Calu3 (cell line): ENCODE measurements at regions not wholly inside any gene's neighbourhood (a gene's known extent, or its start where the extent isn't known, plus 50 kb on each side); places are given as distances from the start of the nearest gene placed in this dataset.

ENCODE experiments used
- BruUV-seq: library from RNA; stranded (reverse); fragments of 400-500 nt; replicated peaks from 2 replicates; lab custom pipeline; 2021; lab: Mats Ljungman, UMichigan
- CTCF ChIA-PET: fragments of 300-600 bp; sonication (Branson Sonifier 250); formaldehyde crosslinking; loops from one replicate; lab custom pipeline; 2022; ENCODE audit warnings: antibody characterized with exemption; lab: Charles Lee
- DNase-seq: peaks from one replicate; pipeline ENCODE4 v3.0.0; 2022
- H3K27ac Mint-ChIP-seq: one replicate; pipeline ENCODE4 v1.8.0; 2022; ENCODE audit warnings: mixed read lengths; ENCODE audit not compliant: unreplicated experiment
- H3K27me3 Mint-ChIP-seq: one replicate; pipeline ENCODE4 v1.8.0; 2022; ENCODE audit warnings: mixed read lengths; ENCODE audit not compliant: unreplicated experiment
- H3K36me3 Mint-ChIP-seq: one replicate; pipeline ENCODE4 v1.8.0; 2022; ENCODE audit warnings: mild to moderate bottlenecking, moderate library complexity, mixed read lengths; ENCODE audit not compliant: insufficient read depth, unreplicated experiment
- H3K4me1 Mint-ChIP-seq: one replicate; pipeline ENCODE4 v1.8.0; 2022; ENCODE audit warnings: mild to moderate bottlenecking, low read depth, mixed read lengths; ENCODE audit not compliant: unreplicated experiment
- H3K4me3 Mint-ChIP-seq: one replicate; pipeline ENCODE4 v1.8.0; 2022; ENCODE audit warnings: mild to moderate bottlenecking, low read depth, moderate library complexity, mixed read lengths; ENCODE audit not compliant: unreplicated experiment
- H3K9me3 Mint-ChIP-seq: one replicate; pipeline ENCODE4 v1.8.0; 2022; ENCODE audit warnings: low read depth, mixed read lengths; ENCODE audit not compliant: unreplicated experiment
- intact Hi-C: fragments of 100-400 bp; cut with micrococcal nuclease; formaldehyde crosslinking; loops from one replicate; pipeline ENCODE4 v1.10.0; 2022; ENCODE audit not compliant: unreplicated experiment
- TF ChIP-seq, protein P1 (sequence below): fragments of 200-600 bp; IDR thresholded peaks from one replicate; pipeline ENCODE4 v1.8.0; 2022; ENCODE audit warnings: antibody characterized with exemption; ENCODE audit not compliant: unreplicated experiment

DNA sequence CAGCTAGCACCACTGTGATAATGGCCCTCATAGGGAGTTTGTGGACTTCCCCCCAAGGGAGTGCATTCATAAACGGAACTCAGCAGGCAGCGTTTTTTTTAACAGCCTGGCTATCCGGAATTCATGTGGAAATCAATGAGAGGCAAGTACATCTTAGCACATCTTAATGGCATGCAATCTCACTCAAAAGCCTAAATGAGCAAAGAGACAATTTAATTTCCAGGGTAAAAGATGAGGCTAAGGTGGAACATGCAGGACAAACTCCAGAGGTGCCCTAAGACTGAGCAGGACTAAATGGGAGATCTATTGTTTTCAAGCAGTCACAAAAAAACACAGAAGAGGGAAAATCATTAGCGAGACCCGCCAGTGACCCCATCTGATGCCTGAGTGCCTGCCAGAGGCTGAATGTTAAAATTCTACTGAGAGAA, 243.5 kb upstream of the KCNIP4 start:
- Mint-ChIP-seq H3K4me1 (peaks cover 15% of the 10 kb centered on the region), H3K27me3 (no peaks in the 10 kb centered on the region), H3K4me3 (no peak overlapping the region), H3K27ac (no peak overlapping the region), H3K36me3 (no peaks in the 10 kb centered on the region), H3K9me3 (no peaks in the 10 kb centered on the region)
- TF ChIP-seq, protein P1, sequence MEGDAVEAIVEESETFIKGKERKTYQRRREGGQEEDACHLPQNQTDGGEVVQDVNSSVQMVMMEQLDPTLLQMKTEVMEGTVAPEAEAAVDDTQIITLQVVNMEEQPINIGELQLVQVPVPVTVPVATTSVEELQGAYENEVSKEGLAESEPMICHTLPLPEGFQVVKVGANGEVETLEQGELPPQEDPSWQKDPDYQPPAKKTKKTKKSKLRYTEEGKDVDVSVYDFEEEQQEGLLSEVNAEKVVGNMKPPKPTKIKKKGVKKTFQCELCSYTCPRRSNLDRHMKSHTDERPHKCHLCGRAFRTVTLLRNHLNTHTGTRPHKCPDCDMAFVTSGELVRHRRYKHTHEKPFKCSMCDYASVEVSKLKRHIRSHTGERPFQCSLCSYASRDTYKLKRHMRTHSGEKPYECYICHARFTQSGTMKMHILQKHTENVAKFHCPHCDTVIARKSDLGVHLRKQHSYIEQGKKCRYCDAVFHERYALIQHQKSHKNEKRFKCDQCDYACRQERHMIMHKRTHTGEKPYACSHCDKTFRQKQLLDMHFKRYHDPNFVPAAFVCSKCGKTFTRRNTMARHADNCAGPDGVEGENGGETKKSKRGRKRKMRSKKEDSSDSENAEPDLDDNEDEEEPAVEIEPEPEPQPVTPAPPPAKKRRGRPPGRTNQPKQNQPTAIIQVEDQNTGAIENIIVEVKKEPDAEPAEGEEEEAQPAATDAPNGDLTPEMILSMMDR: no peak
- no peak for DNase-seq
- intact Hi-C loops: no loop called here
- CTCF ChIA-PET: no interaction called here
- BruUV-seq: no TSS peak

DNA sequence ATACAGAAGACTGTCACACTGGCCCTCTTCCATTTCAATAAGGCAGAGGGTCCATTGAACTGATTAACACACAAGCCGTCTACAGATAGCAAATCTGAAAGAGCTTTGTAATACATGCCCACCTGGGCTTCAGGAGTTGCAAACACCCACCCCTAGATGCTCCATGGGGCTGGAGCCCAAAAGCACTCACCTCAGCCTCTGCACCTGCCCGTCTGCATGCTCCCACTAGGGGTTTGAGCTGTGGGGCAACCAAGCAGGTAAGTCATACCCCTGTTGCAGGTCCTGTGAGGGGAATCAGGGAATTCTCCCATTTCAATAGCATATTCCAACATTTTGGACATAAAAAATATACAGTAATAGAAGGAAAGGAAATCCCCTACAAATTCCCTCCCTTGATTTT, 243.0 kb upstream of the KCNIP4 start:
- no TSS peak for BruUV-seq
- peaks cover 15% of the 10 kb centered on the region for H3K4me1 Mint-ChIP-seq
- TF ChIP-seq, protein P1: no peak
- intact Hi-C loops: no loop called here
- DNase-seq: no peak
- H3K9me3 Mint-ChIP-seq: no peaks in the 10 kb centered on the region
- CTCF ChIA-PET: no interaction called here
- no peaks in the 10 kb centered on the region for H3K36me3 Mint-ChIP-seq
- no peaks in the 10 kb centered on the region for H3K27me3 Mint-ChIP-seq
- no peak overlapping the region for H3K4me3 Mint-ChIP-seq
- H3K27ac Mint-ChIP-seq: no peak overlapping the region

DNA sequence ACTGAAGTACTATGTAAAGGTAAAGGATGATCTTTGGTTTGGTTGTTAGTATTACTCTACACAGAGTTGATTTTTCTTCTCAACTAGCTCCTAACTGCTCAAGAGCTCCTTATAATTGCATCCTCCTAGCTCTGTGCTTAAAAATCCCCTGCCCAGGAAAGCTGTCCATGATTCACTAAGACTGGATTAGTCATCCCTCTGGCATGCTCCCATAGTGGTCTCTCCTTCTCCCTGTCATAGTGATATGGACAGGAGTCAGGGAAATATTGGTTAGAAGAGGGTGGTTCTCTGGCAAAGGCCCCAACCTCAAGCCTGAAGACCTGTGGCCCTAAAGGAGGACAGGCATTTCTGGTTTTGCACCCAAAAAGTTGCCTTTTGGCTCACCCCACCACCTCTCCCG, 242.3 kb upstream of the KCNIP4 start:
- DNase-seq: peak; percentile 35
- no peak overlapping the region for H3K27ac Mint-ChIP-seq
- BruUV-seq: no TSS peak
- TF ChIP-seq, protein P1: no peak
- H3K9me3 Mint-ChIP-seq: no peaks in the 10 kb centered on the region
- CTCF ChIA-PET: no interaction called here
- intact Hi-C loops: no loop called here
- peaks cover 15% of the 10 kb centered on the region for H3K4me1 Mint-ChIP-seq
- H3K27me3 Mint-ChIP-seq: no peaks in the 10 kb centered on the region
- H3K36me3 Mint-ChIP-seq: no peaks in the 10 kb centered on the region
- H3K4me3 Mint-ChIP-seq: no peak overlapping the region

DNA sequence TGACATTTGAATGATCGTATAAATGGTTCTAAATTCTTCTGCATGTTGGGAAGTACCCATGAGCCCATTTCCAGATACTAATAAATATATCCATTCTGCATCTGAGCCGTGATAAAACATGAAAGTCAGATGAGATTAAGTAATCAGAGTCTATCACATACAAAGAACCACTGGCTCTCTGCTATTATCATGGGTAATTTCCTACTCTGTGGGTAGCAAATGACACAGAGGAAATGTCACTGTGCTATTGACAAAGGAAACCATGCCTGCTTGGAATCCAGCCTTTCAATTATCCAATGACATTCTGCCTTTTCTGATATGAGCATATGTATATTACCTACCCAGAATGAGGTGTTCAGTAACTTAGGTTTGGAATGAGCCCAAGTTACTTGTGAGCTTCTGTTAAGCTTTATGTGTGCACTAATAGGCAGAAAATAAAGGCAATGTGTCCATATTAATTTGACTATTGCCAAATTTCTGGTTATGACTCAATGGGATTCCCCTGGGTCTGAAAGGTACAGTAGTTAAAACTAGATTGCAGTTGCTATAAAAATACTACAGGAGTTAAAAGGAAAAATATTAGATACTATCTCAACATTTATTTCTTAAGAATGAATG, 238.7 kb upstream of the KCNIP4 start:
- intact Hi-C loops: no loop called here
- H3K4me1 Mint-ChIP-seq: peaks cover 13% of the 10 kb centered on the region
- no peak overlapping the region for H3K27ac Mint-ChIP-seq
- no peak for DNase-seq
- TF ChIP-seq, protein P1: no peak
- no peaks in the 10 kb centered on the region for H3K27me3 Mint-ChIP-seq
- CTCF ChIA-PET: no interaction called here
- H3K36me3 Mint-ChIP-seq: no peaks in the 10 kb centered on the region
- BruUV-seq: no TSS peak
- H3K4me3 Mint-ChIP-seq: no peak overlapping the region
- no peaks in the 10 kb centered on the region for H3K9me3 Mint-ChIP-seq
